Stimulated activated CD4-positive, alpha-beta T cell treated with anti-CD3 and anti-CD28 coated beads, Interleukin-15, amount 100 ng/mL, for 48 hours (primary cell): ENCODE measurements at regions not wholly inside any gene's neighbourhood (a gene's known extent, or its start where the extent isn't known, plus 50 kb on each side); places are given as distances from the start of the nearest gene placed in this dataset.

Experiments used
- DNase-seq, 2 donors: peaks; one replicate each; pipeline ENCODE4 v3.0.0-alpha.2; 2020; ENCODE audit warnings: low read depth in 2 of 2

DNA sequence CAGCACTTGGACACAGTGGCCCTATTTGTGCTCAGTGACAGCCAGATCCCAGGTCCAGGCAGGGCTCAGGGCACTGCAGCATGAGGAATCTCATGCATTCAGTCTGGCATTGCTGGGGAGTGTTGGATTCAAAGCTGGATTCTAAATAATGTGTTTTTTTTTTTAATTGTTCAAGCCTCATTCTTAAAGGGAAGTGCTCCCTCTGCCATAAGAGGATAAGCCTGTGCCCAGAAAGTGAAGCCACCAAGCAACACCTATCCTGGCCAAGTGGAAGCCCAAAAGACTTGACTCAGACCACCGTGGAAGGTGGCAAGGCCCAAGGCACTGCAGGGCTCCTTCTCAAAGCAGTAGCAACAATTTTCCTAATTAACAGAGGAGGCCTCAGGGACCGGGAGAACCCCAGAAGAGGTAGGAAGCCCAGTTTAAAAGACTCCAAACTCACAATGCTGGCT, 135.6 kb downstream of the ACTL7B start:
- no peak for DNase-seq

DNA sequence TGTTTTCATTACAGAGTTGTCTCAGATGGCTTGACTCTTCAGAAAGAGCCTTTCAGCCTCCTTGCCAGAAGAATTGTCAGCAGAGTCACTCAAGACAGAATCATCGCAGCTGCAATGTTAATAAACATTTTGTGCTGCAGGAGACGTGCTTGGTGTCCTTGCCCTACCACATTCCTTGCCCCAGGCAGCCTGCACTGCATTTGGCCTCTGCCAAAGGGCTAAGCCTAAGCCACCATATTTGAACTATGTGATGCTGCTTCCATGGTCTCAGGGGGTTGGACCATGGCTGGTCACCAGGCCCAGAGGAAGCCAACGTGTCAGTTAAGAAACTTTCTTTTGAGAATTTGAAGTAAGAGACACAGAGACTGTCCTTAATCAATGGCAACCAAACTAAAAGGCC, 145.4 kb downstream of the ACTL7B start:
- DNase-seq, result no peak

DNA sequence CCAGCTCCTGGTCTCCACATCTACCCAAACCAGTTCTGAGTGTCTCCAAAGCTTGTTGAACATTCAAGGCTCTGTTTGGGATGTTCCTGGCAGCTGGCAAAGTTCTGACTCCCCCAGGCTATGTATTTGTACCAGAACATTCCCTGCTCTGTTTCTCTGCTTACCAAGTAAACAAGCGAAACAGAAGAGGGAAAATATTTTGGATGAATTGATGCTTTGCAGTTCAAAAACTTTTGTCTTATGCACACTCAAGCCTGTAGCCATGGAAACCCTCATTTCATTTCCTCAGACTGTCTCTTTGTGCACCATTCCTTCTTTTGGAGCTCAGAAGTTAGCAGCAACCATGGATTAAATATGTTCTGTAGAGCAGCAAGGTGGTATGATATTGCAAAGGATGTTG, 145.8 kb downstream of the ACTL7B start:
- no peak for DNase-seq

DNA sequence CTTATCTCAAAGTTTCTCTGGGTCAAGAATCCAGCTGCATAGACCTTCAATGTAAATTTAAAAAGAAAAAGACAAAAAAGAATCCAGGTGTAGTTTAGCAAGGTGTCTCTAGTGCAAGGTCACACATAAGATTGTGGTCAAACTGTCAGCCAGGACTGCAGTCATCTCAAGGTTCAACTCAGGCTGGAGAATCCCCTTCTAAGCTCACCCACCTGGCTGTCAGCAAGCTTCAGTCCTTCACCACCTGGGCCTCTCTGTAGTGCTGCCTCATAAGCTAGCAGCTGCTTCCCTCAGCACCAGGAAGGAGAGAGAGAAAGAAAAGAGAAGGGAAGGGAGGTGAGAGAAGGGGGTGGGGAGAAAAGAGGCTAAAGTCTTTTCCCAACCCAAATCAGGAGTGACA, 146.7 kb downstream of the ACTL7B start:
- DNase-seq, result no peak

DNA sequence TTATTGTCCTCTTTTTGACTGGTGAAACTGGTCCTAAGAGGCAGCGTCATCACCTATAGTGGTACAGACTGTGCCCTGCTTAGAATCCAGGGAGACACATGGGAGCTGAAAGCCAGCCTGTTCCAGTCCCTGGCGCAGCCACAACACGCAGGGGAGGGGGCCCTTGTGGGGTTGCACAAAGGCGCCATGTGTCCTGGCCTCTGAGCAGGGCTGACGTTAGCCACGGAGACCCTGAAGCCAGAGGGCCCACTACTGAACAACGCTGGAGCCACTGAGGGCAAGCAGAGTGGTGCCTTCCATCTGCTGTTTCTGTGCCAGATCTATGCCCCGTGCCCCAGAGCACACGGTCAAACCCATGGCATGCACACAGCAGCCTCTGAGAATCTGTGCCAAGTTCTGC, 147.3 kb downstream of the ACTL7B start:
- DNase-seq, result no peak

DNA sequence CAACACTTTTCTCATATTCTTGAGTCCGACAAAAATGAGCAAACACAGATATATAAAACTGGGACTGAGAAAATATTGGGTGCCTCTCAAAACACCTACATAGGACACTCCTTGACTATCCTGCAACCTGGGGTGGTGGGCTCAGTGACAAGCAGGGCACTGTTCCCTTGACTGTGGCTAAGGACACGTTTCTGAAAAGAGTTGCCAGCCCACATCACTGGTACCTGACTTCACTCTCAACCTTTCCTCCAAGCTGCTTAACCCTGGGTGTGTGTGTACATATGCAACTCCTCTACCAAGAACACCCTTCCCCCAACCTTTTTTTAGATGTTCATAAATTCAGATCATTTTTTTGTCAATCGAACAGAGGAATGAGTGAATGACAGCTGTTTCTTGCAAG, 148.7 kb downstream of the ACTL7B start:
- DNase-seq, result no peak

DNA sequence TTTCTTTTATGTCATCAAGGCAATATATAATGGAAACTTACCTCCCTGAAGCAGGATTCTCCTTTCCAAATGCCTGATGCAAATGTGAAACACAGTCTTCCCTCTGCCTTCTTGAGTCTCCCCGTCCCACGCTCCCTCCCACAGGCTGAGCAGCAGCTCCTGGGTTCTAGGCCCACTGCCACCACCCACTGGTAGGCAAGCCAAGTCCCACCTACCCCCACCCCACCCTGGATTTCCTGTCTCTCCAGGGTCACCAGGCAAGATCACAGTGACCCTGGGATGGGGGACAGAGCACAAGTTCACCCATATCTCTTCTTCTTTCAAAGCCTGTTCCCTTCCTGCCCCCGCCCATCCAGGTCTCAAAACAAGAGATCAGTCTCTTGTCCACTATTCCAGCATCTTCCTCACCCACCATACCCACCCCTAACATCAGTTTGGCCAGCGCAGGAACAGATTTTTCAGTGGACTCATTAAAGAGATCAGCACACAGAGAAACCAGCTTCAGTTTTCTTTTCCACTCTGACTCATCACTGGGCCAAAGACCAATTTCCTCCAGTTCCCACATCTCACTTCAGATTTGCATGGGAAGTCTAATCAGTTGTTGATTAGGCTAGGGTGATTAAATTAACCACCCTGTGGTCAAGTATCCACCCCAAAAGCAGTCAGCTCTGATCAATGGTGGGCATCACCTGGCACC, 151.5 kb downstream of the ACTL7B start:
- DNase-seq, result no peak

DNA sequence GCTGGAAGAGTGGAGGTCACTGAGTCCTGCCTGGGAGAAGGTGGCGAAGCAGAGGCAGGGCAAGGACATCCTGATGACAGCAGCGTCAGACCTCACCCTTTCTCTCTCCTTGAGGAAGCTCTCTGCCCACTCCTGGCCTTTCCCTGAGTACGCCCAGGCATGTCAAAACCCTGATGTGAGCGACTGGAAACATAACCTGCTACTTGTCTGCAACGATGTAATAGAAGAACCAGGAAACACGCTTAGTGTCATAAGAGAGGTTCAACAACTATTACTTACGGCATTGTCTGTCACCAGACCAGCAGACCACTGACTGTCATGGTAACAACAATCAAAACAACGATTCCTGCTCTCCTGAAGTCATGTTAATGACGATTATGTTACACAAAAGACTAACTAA, 152.4 kb downstream of the ACTL7B start:
- DNase-seq, result no peak

DNA sequence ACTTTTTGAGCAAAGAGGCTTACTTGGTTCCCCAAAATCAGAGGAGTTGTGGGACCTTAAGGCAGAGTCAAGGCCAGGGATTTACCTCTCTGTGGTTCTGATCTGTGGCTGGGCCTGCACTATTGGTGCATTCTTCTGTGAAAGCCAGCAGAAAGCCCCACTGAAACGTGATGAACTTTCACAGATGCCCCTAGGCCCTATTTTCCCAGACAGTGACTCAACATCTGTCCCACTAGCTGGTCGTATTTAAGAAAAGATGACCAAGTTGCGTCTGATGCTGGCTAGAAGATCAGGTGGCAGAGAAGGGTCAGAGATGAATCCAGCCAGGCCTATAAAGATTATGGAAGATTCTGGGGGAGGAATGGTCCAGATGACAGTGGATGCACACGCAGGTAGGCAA, 153.1 kb downstream of the ACTL7B start:
- DNase-seq, result no peak

DNA sequence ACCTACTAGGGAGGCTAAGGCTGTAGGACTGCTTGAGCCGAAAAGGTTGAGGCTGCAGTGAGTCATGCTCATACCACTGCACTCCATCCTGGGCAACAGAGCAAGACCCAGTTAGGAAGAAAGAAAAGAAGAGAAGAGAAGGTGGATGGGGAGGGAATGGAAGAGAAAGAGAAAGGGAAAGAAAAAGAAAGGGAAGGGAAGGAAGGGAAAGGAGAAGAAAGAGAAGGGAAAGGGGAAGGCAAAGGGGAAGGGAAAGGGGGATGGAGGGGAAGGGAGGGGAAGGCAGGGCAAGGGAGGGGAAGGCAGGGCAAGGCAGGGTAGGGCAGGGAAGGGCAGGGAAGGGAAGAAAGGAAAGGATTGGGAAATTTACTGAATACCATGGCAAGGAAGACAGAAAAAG, 157.0 kb downstream of the ACTL7B start:
- no peak for DNase-seq

DNA sequence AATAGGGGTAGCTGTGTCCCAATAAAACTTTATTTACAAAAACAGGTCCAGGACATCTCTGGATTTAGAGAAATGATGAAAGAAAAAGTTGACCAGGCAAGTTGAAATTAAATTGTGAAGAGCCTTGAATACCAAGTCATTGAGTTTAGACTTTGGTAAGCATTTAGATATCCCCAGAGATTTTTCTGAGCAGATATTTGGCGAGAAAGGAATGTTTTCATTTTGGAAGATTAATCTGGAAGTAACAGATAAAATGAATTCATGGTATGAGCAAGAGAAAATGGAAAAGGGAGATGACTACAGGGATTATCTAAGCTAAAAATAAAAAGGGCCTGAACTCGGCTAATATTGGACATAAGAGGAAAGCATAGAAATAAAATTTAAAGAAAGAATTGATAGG, 157.6 kb downstream of the ACTL7B start:
- no peak for DNase-seq

DNA sequence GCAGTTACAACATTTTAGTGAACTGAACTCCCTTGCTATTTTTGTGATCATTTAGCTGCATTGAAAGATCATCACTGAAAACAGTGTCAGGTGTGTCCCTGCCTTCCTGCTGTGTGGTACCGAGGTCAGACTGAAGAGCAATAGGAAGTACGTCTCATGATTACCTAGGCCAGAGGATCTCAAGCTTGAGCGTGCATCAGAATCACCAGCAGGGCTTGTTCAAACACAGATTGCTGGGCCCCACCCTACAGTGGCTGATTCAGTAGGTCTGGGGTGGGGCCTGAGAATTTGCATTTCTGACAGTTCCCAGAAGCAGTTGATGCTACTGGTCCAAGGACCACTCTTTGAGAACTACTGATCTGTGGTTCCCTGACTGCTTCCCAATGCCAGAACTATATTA, 159.6 kb downstream of the ACTL7B start:
- DNase-seq, result no peak

DNA sequence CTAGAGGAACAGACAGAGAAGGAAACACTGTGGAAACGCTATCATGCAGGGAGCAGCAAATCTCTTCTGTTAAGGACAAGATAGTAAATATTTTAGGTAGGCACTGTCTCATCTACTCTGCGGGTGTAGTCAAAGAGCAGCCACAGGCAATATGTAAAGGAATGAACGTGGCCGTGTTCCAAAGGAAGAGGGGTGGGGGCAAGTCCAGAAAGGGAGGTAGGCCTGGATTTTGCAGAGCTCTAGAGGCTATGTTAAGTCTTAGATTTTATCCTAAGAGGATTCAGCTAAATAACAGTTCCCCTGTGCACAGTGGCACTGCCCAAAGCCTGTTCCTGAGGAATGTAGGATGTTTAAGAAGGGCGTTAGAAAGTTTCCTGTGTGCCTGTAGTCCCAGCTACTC, 161.6 kb downstream of the ACTL7B start:
- DNase-seq, result no peak

DNA sequence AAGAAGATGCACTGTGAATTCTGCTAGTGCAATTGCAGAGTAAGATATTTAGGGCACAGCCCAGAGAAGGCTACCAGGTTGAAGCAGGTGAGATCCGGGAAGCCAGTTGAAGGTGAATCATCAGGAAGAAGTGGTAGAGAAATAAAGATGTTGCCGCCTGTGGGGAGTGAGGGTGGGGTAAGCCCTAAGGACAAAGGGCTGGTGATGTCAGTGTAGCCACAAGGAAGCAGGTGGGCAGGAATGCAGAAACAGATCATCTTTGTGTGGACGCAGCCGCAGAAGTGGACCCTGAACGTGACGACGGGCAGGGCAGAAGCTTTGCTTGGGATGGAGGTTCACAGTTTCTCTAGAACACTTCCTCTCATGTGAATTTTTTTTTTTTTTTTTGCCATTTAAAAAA, 164.2 kb downstream of the ACTL7B start:
- no peak for DNase-seq

DNA sequence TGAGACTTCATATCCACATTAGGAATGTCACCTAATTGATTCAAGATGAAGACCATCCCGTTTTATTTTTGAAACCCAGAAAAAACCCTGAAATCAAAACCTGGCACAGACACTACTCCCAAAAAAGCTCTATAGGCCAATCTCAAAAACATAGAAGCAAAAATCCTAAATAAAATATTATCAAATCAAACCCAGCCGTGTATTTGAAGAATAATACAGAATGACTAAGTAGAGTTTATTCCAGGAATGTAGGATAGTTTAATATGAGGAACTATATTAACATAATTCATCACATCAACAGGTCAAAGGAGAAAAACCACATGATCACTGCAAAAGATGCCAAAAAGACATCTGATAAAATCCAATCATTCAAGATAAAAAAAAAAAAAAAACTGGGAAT, 167.1 kb downstream of the ACTL7B start:
- DNase-seq, result no peak

DNA sequence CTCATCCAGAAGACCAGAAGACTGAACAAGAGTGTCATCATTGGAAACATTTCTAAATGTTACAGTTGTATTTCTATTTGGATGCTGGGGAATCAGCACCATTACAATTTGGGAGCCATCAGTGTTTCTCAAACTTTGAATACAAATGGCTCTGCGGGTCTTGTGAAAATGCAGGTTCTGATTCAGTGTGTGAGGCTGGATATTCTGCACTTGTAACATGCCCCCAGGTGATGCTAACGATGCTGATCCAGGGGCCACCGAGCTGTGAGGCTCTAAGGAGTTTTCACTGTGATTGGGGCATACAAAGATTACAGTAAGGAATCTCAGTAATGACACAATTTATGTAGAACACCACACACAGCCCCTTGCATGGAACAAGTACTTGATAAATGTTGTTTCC, 167.7 kb downstream of the ACTL7B start:
- DNase-seq, result no peak

DNA sequence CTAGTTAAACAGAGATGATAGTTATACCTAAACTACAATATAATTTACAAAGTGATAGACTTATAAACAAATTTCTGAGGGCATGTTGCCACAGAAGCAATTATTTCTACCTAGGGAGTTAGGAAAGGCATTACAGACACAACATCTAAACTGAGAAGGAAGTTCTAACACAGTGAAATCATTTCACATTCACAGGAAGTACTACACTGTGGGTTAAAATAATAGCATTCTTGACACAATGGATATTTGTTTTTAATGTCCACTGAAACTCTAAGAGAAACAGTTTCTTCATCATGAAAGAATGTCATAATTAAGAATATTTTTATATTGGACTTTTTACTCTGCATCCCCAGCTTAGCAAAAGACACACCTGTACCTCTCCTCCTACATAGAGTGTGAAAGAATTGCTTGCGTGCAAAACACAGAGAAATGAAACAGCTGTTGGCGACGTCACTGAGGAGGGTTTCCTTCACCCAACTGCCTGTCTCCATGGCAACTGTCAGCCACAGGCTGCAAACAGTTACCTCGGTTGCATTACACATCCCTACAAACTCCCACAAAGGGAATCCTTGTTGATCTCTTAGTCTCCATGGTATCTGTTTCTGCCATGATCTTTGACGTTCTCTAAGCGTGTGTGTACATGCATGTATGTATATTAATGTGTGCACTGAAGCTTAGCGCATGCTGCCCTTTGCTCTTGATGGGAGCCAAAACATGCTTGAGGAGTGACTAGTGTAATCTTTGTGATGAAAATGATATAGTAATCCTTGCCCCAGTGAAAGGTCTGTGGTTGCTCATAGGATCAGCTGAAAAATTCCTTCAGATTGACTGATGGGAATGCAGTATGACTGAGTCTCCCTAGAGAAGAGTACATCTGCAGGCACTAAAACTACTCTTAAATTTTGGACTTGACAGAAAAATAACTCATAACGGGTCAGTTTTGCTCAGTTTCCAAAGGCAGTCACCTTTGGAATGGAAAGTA, 168.5 kb downstream of the ACTL7B start:
- DNase-seq, result no peak

DNA sequence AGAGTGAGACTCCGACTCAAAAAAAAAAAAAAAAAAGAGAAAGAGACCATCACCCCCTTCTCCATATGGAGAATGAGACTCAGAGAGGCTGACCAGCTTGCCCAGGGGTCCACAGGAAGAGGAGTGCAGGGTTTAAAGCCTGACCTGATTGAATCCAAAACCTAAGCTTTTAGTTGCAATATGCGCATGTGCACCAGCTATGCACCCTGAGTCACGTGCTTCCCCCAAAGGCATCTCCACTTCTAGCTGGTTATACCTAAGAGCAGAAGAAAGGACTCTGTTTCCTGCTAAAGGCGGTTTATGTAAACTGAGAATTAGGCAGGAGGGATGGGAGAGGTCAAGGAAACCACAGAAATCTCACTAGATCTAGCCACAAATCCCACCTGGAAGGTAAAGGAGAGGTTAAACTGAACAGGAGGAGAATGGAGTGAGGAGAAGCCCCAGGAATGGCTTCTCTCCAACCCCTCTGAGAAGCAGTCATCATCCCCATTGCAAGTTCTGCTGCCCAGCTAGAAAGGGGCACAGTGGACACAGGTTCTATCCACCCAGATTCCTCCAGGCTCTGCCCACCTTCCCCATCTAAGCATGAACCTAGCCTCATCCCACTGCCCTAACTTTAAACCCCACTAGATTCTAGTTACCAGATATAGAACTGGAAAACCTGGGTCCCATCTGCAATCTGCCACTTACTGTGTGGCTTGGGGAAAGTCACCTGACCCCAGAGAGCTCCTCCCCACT, 171.3 kb downstream of the ACTL7B start:
- DNase-seq, result no peak

DNA sequence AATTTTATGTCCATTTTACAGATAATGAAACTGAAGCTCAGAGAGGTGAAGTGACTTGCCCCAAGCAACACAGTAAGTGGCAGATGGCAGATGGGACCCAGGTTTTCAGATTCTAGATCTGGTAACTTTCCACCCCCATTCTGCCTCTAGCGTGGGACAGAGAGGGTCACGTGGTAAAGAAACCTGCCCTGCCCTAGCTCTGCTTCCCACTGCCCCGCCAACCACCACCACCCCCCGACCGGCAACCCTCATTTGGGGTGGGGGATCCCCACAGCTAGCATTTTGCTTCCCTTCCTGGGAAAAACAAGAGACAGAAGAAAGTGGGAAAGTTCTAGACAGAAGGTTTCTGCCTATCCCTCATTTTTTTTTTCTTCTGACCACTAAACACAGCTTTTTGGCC, 172.5 kb downstream of the ACTL7B start:
- no peak for DNase-seq

DNA sequence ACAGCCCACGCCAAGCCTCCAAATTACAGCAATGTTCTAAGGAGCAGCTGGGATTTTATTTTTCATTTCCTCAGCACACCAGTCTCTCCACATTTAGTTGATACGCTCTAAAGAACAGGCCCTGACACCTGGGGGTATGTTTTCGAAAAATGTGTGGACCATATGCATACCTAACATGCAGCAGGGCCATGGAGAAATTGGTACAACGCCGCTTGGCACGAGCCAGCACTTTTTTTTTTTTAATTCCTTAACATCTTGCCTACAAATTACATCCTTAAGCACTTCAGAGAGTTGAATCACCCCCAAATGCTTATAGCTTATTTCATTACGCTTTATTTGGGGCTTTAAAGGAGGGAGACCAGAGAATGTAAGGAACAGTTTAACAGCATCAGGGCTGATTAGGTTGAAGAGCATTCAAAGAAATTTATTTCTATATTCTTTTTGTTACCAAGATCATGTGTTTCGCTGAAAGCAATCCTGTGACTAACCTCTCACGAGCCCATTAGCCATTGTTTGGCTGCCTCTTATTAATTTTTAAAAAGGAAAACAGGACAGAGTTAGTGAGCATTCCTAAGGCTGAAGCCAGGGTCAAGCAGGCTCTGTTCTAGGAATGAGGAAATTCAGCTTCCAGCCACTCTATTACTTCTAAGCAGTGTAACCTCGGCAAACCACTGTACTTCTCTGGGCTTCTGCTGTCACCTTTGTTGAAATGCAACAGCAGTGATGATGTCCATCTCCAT, 173.8 kb downstream of the ACTL7B start:
- DNase-seq, result no peak

DNA sequence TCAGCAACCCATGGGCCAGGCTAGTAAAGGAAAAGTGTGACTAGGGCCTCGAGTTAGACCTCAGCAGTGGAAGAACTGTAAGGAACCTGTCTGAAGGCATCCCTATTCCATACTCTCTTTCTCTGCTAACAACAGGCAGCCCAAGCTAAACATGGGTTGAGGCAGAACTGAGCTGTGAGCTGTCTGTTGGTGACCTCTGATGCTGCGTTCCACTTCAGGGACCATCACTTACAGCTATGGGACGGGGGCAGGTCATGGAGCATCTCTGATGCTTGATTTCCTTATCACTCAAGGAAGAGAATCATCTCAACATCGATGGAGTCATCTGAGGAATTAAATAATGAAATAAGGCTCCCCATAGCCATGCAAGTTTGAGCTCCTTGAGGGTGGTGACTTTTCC, 174.8 kb downstream of the ACTL7B start:
- DNase-seq, result no peak

DNA sequence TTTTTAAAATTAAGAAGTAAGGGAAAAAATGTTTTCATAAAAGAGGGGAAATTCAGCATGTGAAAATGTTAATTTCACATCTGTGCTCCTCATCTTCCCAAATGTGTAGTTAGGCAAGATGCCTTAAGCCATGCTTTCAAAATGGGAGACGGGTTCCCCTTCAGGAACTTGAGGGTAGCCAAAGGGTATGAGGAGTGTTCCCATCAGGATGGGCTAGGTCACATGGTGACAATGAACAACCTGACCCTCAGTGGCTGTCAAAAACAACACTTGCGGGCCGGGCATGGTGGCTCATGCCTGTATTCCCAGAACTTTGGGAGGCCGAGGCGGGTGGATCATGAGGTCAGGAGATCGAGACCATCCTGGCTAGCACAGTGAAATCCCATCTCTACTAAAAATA, 178.0 kb downstream of the ACTL7B start:
- no peak for DNase-seq
